Ascending aorta (tissue), 2 donors: ENCODE measurements at regions not wholly inside any gene's neighbourhood (a gene's known extent, or its start where the extent isn't known, plus 50 kb on each side); places are given as distances from the start of the nearest gene placed in this dataset.

ENCODE experiments used
- DNase-seq, 2 donors: peaks; one replicate each; pipeline ENCODE4 v3.0.0-alpha.2; 2019; ENCODE audit warnings: low spot score in 2 of 2
- H3K27ac ChIP-seq, 2 donors: fragments of 200-600 bp; sonication (generic); one replicate each; pipeline ENCODE4 v1.5.1; 2016 to 2017; ENCODE audit warnings: mild to moderate bottlenecking in 1 of 2
- H3K27me3 ChIP-seq: fragments of 200-600 bp; sonication (generic); one replicate; pipeline ENCODE4 v1.5.1; 2017
- H3K36me3 ChIP-seq, 2 donors: fragments of 200-600 bp; sonication (generic); one replicate each; pipeline ENCODE4 v1.5.1; 2016
- H3K4me1 ChIP-seq, 2 donors: fragments of 200-600 bp; sonication (generic); one replicate each; pipeline ENCODE4 v1.5.1; 2016 to 2017; ENCODE audit warnings: mild to moderate bottlenecking in 1 of 2
- H3K4me3 ChIP-seq, 2 donors: fragments of 200-600 bp; sonication (generic); one replicate each; pipeline ENCODE4 v1.5.1; 2016 to 2017; ENCODE audit warnings: mild to moderate bottlenecking in 1 of 2
- H3K9me3 ChIP-seq, 2 donors: fragments of 200-600 bp; sonication (generic); one replicate each; pipeline ENCODE4 v1.5.1; 2016
- CTCF ChIP-seq, 3 experiments: fragments of 200-600 bp in 2 of 3; fragments of 450-650 bp in 1 of 3; sonication (generic) in 2 of 3; IDR thresholded peaks; one replicate each; pipeline ENCODE4 v1.5.1; 2016 to 2019; ENCODE audit warnings: antibody characterized with exemption in 3 of 3, mild to moderate bottlenecking in 1 of 3, moderate library complexity in 1 of 3
- intact Hi-C: fragments of 100-400 bp; cut with DNase I; formaldehyde crosslinking; loops from one replicate; pipeline ENCODE4 v1.15.1; 2023

- intact Hi-C loops, result no loop called here
- no peak for TF ChIP-seq CTCF (IDR thresholded peaks at IDR 0.05)
- Histone ChIP-seq H3K9me3 (no peaks in the 10 kb centered on the region), H3K27ac (no peak overlapping the region), H3K27me3 (no peaks in the 10 kb centered on the region), H3K4me1 (no peaks in the 10 kb centered on the region), H3K4me3 (no peak overlapping the region), H3K36me3 (no peaks in the 10 kb centered on the region)
- no peak for DNase-seq
Measured at GRCh38 chr11:133600786-133601185, 68.5 kb upstream of the OPCML start.

GRCh38 chr11:133600306-133600705 is 68.0 kb upstream of the OPCML start:
- no peaks in the 10 kb centered on the region for H3K27me3 ChIP-seq
- H3K4me3 ChIP-seq, result no peak overlapping the region
- H3K36me3 ChIP-seq, result no peaks in the 10 kb centered on the region
- no peak for DNase-seq
- no peak overlapping the region for H3K27ac ChIP-seq
- no peak for TF ChIP-seq CTCF (IDR thresholded peaks at IDR 0.05)
- intact Hi-C loops, result no loop called here
- H3K9me3 ChIP-seq, result no peaks in the 10 kb centered on the region
- H3K4me1 ChIP-seq, result no peaks in the 10 kb centered on the region

GRCh38 chr11:133598906-133599305 is 66.6 kb upstream of the OPCML start:
- Histone ChIP-seq H3K4me3 (no peak overlapping the region), H3K27me3 (no peaks in the 10 kb centered on the region), H3K4me1 (no peaks in the 10 kb centered on the region), H3K27ac (no peak overlapping the region), H3K9me3 (no peaks in the 10 kb centered on the region), H3K36me3 (no peaks in the 10 kb centered on the region)
- no peak for TF ChIP-seq CTCF (IDR thresholded peaks at IDR 0.05)
- intact Hi-C loops, result no loop called here
- DNase-seq, result no peak

GRCh38 chr11:133597236-133597635 is 64.9 kb upstream of the OPCML start:
- no peak overlapping the region for H3K4me3 ChIP-seq
- DNase-seq, result no peak
- intact Hi-C loops, result no loop called here
- no peaks in the 10 kb centered on the region for H3K36me3 ChIP-seq
- no peaks in the 10 kb centered on the region for H3K27me3 ChIP-seq
- no peak overlapping the region for H3K27ac ChIP-seq
- no peaks in the 10 kb centered on the region for H3K4me1 ChIP-seq
- H3K9me3 ChIP-seq, result no peaks in the 10 kb centered on the region
- TF ChIP-seq CTCF (IDR thresholded peaks at IDR 0.05), result no peak

GRCh38 chr11:133595998-133596590 is 63.8 kb upstream of the OPCML start:
- DNase-seq, result no peak
- Histone ChIP-seq H3K36me3 (no peaks in the 10 kb centered on the region), H3K4me1 (no peaks in the 10 kb centered on the region), H3K27ac (no peak overlapping the region), H3K27me3 (no peaks in the 10 kb centered on the region), H3K4me3 (no peak overlapping the region), H3K9me3 (no peaks in the 10 kb centered on the region)
- no peak for TF ChIP-seq CTCF (IDR thresholded peaks at IDR 0.05)
- intact Hi-C loops, result no loop called here

- Histone ChIP-seq H3K27me3 (no peaks in the 10 kb centered on the region), H3K4me1 (no peaks in the 10 kb centered on the region), H3K4me3 (no peak overlapping the region), H3K9me3 (no peaks in the 10 kb centered on the region), H3K27ac (no peak overlapping the region), H3K36me3 (no peaks in the 10 kb centered on the region)
- no peak for DNase-seq
- TF ChIP-seq CTCF (IDR thresholded peaks at IDR 0.05), result no peak
- intact Hi-C loops, result no loop called here
Measured at GRCh38 chr11:133593036-133593435, 60.7 kb upstream of the OPCML start.
